SJSA1 (cell line): ENCODE measurements at regions not wholly inside any gene's neighbourhood (a gene's known extent, or its start where the extent isn't known, plus 50 kb on each side); places are given as distances from the start of the nearest gene placed in this dataset.
"Not testable (repeated sequence)": the region's sequence is repeated elsewhere in the genome, so short reads cannot be mapped to it uniquely, and the experiment has no call there.

Source experiments
- DNase-seq, 2 experiments: peaks; one replicate each; pipeline ENCODE4 v3.0.0-alpha.2; 2015 to 2020; ENCODE audit warnings: low spot score in 2 of 2, low read depth in 1 of 2
- H3K27ac ChIP-seq: fragments of 250-450 bp; sonication (Bioruptor Pico); 2 replicates; pipeline ENCODE4 v1.5.1; 2020; ENCODE audit warnings: mild to moderate bottlenecking, moderate library complexity
- H3K27me3 ChIP-seq: fragments of 250-450 bp; sonication (Bioruptor Pico); replicated peaks from 2 replicates; pipeline ENCODE4 v1.5.1; 2020; ENCODE audit warnings: mild to moderate bottlenecking, moderate library complexity
- H3K36me3 ChIP-seq: fragments of 250-450 bp; sonication (Bioruptor Pico); 2 replicates; pipeline ENCODE4 v1.5.1; 2020; ENCODE audit warnings: mild to moderate bottlenecking
- H3K4me1 ChIP-seq: fragments of 250-450 bp; sonication (Bioruptor Pico); replicated peaks from 2 replicates; pipeline ENCODE4 v1.6.1; 2021; ENCODE audit warnings: mild to moderate bottlenecking
- H3K4me3 ChIP-seq: fragments of 250-450 bp; sonication (Bioruptor Pico); 2 replicates; pipeline ENCODE4 v1.5.1; 2020; ENCODE audit warnings: mild to moderate bottlenecking
- H3K9me3 ChIP-seq: fragments of 250-450 bp; sonication (Bioruptor Pico); replicated peaks from 2 replicates; pipeline ENCODE4 v1.5.1; 2020; ENCODE audit warnings: mild to moderate bottlenecking

- H3K4me1 ChIP-seq = no peaks in the 10 kb centered on the region
- no peaks in the 10 kb centered on the region for H3K27me3 ChIP-seq
- DNase-seq = no peak
- no peaks in the 10 kb centered on the region for H3K9me3 ChIP-seq
- no peak overlapping the region for H3K27ac ChIP-seq
- no peak overlapping the region for H3K4me3 ChIP-seq
- no peaks in the 10 kb centered on the region for H3K36me3 ChIP-seq
These were observed 256.3 kb upstream of the RFC3 start for GRCh38 chr13:33561627-33562026.

GRCh38 chr13:33571618-33572017 is 246.3 kb upstream of the RFC3 start:
- H3K4me3 ChIP-seq = no peak overlapping the region
- no peaks in the 10 kb centered on the region for H3K27me3 ChIP-seq
- H3K9me3 ChIP-seq = no peaks in the 10 kb centered on the region
- no peaks in the 10 kb centered on the region for H3K4me1 ChIP-seq
- no peaks in the 10 kb centered on the region for H3K36me3 ChIP-seq
- no peak overlapping the region for H3K27ac ChIP-seq
- no peak for DNase-seq

DNA sequence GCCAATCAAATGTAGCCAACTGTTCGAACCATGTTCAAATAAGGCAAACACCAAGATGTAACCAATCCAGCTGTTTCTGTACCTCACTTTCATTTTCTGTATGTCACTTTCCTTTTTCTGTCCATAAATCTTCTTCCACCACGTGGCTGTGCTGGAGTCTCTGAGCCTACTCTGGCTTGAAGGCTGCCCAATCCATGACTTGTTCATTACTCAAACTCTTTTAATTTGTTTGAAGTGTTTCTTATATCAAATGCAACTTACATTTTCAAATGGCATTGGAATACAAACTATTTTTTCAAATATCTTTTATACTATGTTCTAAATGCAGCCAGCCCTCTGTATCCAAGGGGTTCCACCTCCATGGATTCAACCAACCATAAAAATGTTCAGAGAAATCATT is 245.6 kb upstream of the RFC3 start:
- H3K27ac ChIP-seq, H3K9me3 ChIP-seq, H3K4me1 ChIP-seq, H3K4me3 ChIP-seq, H3K36me3 ChIP-seq, DNase-seq, H3K27me3 ChIP-seq: not testable (repeated sequence)

DNA sequence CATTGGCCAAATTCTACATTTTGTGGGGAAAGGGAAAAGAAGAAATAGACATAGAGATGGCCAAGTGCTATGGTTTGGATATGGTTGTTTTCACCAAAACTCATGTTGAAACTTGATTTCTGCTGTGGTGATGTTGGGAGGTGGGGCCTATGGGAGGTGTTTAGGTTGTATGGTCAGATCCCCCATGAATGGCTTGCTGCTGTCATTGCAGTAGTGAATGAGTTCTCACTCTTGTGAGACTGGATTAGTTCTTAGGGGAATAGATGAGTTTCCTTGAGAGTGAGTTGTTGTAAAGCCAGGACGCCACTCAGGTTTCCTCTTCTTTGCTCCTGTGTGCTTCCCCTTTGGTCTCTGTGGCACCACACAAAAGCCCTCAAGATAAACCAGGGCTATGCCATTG is 242.6 kb upstream of the RFC3 start:
- no peaks in the 10 kb centered on the region for H3K36me3 ChIP-seq
- no peak for DNase-seq
- peaks cover 7% of the 10 kb centered on the region; the same call in 1 of the 2 replicates for H3K4me1 ChIP-seq

DNA sequence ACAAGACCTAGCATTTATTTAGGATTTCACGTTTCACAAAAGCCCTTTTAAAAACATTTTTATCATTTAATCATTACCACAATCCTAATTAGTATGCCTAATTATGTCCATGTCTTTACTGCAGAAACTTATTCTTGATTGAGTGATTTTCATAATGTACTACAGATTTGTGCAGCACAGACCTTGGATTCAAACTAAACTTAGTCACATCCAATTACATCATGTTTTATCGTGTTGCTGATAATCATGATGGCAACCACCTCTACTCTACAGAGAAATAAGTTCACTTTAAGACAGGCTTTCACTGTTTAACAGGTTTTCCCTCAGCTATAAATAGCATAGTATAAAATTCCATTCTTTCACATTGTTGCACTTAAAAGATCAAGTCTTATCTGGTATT is 240.9 kb upstream of the RFC3 start:
- H3K36me3 ChIP-seq = no peaks in the 10 kb centered on the region
- no peak overlapping the region for H3K4me3 ChIP-seq
- H3K4me1 ChIP-seq = peaks cover 7% of the 10 kb centered on the region; the same call in 1 of the 2 replicates
- DNase-seq = no peak
- H3K9me3 ChIP-seq = no peaks in the 10 kb centered on the region
- no peak overlapping the region for H3K27ac ChIP-seq
- H3K27me3 ChIP-seq = no peaks in the 10 kb centered on the region

More for the DNA sequence above, 242.6 kb upstream of the RFC3 start:
- H3K4me3 ChIP-seq = no peak overlapping the region
- no peaks in the 10 kb centered on the region for H3K27me3 ChIP-seq
- no peaks in the 10 kb centered on the region for H3K9me3 ChIP-seq
- no peak overlapping the region for H3K27ac ChIP-seq

- Histone ChIP-seq H3K9me3 (no peaks in the 10 kb centered on the region), H3K36me3 (no peaks in the 10 kb centered on the region), H3K27me3 (no peaks in the 10 kb centered on the region), H3K4me1 (peaks cover 7% of the 10 kb centered on the region; the same call in 1 of the 2 replicates), H3K4me3 (no peak overlapping the region), H3K27ac (no peak overlapping the region)
- peak in 1 of 2 experiments; percentile 52 for DNase-seq
These were observed 239.2 kb upstream of the RFC3 start for GRCh38 chr13:33578786-33579185.

DNA sequence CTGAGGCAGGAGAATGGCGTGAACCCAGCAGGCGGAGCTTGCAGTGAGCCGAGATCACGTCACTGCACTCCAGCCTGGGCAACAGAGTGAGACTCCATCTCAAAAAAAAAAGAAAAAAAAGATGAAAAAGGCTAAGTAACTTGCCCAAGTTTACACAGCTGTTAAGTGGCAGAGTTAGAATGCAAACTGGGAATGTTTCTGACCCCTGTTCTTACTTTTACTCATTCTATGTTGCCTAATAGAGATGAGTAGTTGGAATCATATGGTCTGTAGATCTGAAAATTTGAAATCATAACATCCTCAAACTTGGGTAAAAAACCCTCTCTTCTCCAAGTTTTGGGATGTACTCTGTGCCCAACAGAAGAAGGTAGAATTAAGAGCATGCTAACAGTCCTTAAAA is 235.8 kb upstream of the RFC3 start:
- H3K4me3 ChIP-seq = no peak overlapping the region
- no peaks in the 10 kb centered on the region for H3K27me3 ChIP-seq
- no peak for DNase-seq
- H3K4me1 ChIP-seq = peaks cover 7% of the 10 kb centered on the region; the same call in 1 of the 2 replicates
- no peak overlapping the region for H3K27ac ChIP-seq
- no peaks in the 10 kb centered on the region for H3K9me3 ChIP-seq
- no peaks in the 10 kb centered on the region for H3K36me3 ChIP-seq

DNA sequence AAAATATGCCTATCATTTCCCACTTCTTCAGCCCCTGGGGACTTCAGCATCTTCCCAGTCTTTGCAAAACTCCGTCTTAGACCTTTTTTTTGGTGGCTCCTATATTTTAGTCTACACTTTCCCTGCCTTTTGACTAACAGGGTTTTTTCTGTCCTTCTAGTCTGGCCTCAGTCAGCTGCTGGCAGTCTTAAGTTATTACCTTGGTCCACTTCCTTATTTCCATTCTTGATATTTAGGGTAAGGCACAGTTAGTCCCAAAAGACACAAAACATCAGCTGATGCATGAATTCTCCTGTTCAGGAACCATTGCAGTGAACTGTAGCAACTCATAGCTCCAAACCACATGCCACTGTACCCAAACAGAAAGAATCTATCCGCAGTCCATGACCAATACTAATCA is 234.6 kb upstream of the RFC3 start:
- no peak for DNase-seq
- Histone ChIP-seq H3K27me3 (no peaks in the 10 kb centered on the region), H3K27ac (no peak overlapping the region), H3K4me3 (no peak overlapping the region), H3K4me1 (peaks cover 7% of the 10 kb centered on the region; the same call in 1 of the 2 replicates), H3K9me3 (no peaks in the 10 kb centered on the region), H3K36me3 (no peaks in the 10 kb centered on the region)

- Histone ChIP-seq H3K9me3 (no peaks in the 10 kb centered on the region), H3K4me1 (no peaks in the 10 kb centered on the region), H3K4me3 (no peak overlapping the region), H3K27ac (no peak overlapping the region), H3K27me3 (no peaks in the 10 kb centered on the region), H3K36me3 (no peaks in the 10 kb centered on the region)
- DNase-seq = no peak
These were observed 227.0 kb upstream of the RFC3 start for GRCh38 chr13:33590936-33591335.

DNA sequence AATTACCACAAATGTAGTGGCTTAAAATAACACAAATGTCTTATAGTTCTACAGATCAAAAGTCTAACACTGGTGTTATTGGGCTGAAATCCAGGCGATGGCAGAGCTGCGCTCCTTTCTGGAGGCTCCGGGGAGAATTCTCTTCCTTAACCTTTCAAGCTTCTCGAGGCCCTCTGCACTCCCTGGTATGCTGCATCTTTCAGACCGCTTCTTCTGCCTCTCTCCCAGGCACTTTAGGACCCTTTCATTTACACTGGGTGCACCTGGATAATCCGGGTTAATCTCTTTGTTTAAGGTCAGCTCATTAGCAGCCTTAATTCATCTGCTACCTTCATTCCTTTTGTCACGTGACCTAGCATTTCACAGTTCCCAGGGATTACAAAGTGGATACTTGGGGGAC is 211.3 kb upstream of the RFC3 start:
- H3K9me3 ChIP-seq = no peaks in the 10 kb centered on the region
- H3K4me1 ChIP-seq = peaks cover 8% of the 10 kb centered on the region
- H3K36me3 ChIP-seq = no peaks in the 10 kb centered on the region
- no peak overlapping the region for H3K4me3 ChIP-seq
- no peaks in the 10 kb centered on the region for H3K27me3 ChIP-seq
- no peak overlapping the region for H3K27ac ChIP-seq
- no peak for DNase-seq

DNA sequence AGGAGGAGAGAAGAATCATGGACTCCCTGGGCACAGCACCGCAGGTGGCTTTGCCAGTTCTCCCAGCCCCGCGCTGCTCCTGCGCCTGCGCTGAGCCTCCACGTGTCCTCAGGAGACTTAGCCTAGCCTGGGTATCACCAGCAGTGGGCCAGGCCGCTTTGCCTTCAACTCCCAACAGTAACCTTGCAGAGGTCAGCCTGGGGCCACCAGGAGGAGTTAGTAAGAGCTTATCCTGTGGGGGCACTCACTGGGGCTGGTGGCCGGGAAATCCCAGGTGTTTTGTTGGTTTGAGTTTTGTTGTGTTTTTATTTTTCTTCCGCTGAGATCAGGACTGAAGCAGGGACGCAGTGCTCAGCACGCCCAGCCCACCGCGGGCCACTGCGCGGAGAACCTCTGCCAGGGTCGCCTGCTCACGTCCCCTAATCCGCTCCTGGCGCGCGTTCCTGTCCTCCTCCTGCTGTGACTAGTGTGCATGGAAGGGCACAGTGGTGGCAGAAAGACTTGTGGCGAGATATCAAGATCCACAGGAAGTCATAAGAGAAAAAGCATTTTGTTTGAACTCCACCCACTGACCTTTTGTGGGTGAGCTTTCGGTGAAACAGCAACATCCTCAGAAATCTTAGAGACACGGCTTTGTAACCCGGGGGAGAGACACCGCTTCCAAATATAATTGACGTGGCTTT is 207.4 kb upstream of the RFC3 start:
- Histone ChIP-seq H3K4me3 (no peak overlapping the region; the same call in 1 of the 2 replicates), H3K9me3 (no peaks in the 10 kb centered on the region), H3K27me3 (no peaks in the 10 kb centered on the region), H3K4me1 (peaks cover 8% of the 10 kb centered on the region), H3K27ac (no peak overlapping the region), H3K36me3 (no peaks in the 10 kb centered on the region)
- DNase-seq = peak in 1 of 2 experiments; percentile 12

GRCh38 chr13:33611121-33611805 is 206.7 kb upstream of the RFC3 start:
- H3K27me3 ChIP-seq = no peaks in the 10 kb centered on the region
- peak in 1 of 2 experiments; percentile 4 for DNase-seq
- H3K36me3 ChIP-seq = no peaks in the 10 kb centered on the region
- H3K9me3 ChIP-seq = no peaks in the 10 kb centered on the region
- H3K4me1 ChIP-seq = peaks cover 8% of the 10 kb centered on the region
- H3K27ac ChIP-seq = no peak overlapping the region
- no peak overlapping the region for H3K4me3 ChIP-seq

- H3K9me3 ChIP-seq = no peaks in the 10 kb centered on the region
- H3K36me3 ChIP-seq = no peaks in the 10 kb centered on the region
- no peak overlapping the region for H3K27ac ChIP-seq
- no peak overlapping the region for H3K4me3 ChIP-seq
- H3K4me1 ChIP-seq = peaks cover 8% of the 10 kb centered on the region
- no peak for DNase-seq
- no peaks in the 10 kb centered on the region for H3K27me3 ChIP-seq
These were observed 205.0 kb upstream of the RFC3 start for GRCh38 chr13:33612641-33613638.
